Esophagus squamous epithelium (tissue), 4 donors: ENCODE measurements at regions not wholly inside any gene's neighbourhood (a gene's known extent, or its start where the extent isn't known, plus 50 kb on each side); places are given as distances from the start of the nearest gene placed in this dataset.

Source experiments
- CTCF ChIP-seq, 6 experiments: fragments of 450-650 bp in 4 of 6; fragments of 200-600 bp in 2 of 6; sonication (generic) in 2 of 6; IDR thresholded peaks; one replicate each; pipeline ENCODE4 v1.5.1; 2016 to 2019; ENCODE audit warnings: antibody characterized with exemption in 6 of 6, mild to moderate bottlenecking in 4 of 6, moderate library complexity in 4 of 6
- POLR2A ChIP-seq, 4 donors: fragments of 450-650 bp; IDR thresholded peaks; one replicate each; pipeline ENCODE4 v1.6.1; 2017; ENCODE audit warnings: antibody characterized with exemption in 4 of 4, mild to moderate bottlenecking in 4 of 4, moderate library complexity in 3 of 4

GRCh38 chr9:3659647-3660046, 133.8 kb upstream of the RFX3 start:
- TF ChIP-seq CTCF (IDR thresholded peaks at IDR 0.05) (no peak), POLR2A (IDR thresholded peaks at IDR 0.05) (no peak)
